ENCODE measurements at regions not wholly inside any gene's neighbourhood (a gene's known extent, or its start where the extent isn't known, plus 50 kb on each side); places are given as distances from the start of the nearest gene placed in this dataset.

DNA sequence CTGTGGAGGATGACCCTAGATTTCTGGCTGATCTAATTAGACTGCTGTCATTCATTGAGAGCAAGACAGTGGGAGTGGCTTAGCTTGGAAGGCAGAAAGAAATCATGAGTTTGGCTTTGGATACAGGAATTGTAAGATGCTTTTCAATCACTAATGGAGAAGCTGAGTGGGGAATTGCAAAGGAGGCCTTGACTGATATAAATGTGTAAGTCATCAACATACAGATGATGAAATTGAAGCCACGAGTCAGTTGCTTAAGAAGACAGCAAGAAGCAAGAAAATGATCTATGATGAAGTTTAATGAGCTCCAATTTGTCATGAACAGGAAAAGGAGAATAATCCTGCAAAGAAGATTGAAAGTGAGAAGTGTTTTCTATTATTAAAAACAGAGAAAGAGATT lies 136.7 kb upstream of the C1QTNF7 start:
- no peak overlapping the region for H3K4me3 ChIP-seq (ENCODE audit: low read depth, low read length)
- no peaks in the 10 kb centered on the region for H3K36me3 ChIP-seq
- no peaks in the 10 kb centered on the region for H3K27me3 ChIP-seq
- no peak for DNase-seq
- no peaks in the 10 kb centered on the region for H3K9me3 ChIP-seq
- H3K4me1 ChIP-seq = peaks cover 2% of the 10 kb centered on the region; the same call in 1 of the 2 replicates
- TF ChIP-seq, protein P1, sequence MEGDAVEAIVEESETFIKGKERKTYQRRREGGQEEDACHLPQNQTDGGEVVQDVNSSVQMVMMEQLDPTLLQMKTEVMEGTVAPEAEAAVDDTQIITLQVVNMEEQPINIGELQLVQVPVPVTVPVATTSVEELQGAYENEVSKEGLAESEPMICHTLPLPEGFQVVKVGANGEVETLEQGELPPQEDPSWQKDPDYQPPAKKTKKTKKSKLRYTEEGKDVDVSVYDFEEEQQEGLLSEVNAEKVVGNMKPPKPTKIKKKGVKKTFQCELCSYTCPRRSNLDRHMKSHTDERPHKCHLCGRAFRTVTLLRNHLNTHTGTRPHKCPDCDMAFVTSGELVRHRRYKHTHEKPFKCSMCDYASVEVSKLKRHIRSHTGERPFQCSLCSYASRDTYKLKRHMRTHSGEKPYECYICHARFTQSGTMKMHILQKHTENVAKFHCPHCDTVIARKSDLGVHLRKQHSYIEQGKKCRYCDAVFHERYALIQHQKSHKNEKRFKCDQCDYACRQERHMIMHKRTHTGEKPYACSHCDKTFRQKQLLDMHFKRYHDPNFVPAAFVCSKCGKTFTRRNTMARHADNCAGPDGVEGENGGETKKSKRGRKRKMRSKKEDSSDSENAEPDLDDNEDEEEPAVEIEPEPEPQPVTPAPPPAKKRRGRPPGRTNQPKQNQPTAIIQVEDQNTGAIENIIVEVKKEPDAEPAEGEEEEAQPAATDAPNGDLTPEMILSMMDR (IDR thresholded peaks at IDR 0.05; ENCODE audit: low read depth, low read length) = no peak

GRCh38 chr4:15293711-15294110 lies 134.1 kb upstream of the C1QTNF7 start:
- Histone ChIP-seq H3K4me3 (ENCODE audit: low read depth, low read length) (no peak overlapping the region), H3K9me3 (no peaks in the 10 kb centered on the region), H3K4me1 (peaks cover 5% of the 10 kb centered on the region; the same call in 1 of the 2 replicates), H3K27me3 (no peaks in the 10 kb centered on the region), H3K36me3 (no peaks in the 10 kb centered on the region)
- TF ChIP-seq, protein P1 (IDR thresholded peaks at IDR 0.05; ENCODE audit: low read depth, low read length) = no peak
- no peak for DNase-seq

GRCh38 chr4:15294202-15294601 lies 133.6 kb upstream of the C1QTNF7 start:
- Histone ChIP-seq H3K36me3 (no peaks in the 10 kb centered on the region), H3K9me3 (no peaks in the 10 kb centered on the region), H3K27me3 (no peaks in the 10 kb centered on the region), H3K4me1 (peaks cover 5% of the 10 kb centered on the region; the same call in 1 of the 2 replicates), H3K4me3 (ENCODE audit: low read depth, low read length) (no peak overlapping the region)
- peak; percentile 7 for DNase-seq
- TF ChIP-seq, protein P1 (IDR thresholded peaks at IDR 0.05; ENCODE audit: low read depth, low read length) = no peak

GRCh38 chr4:15294832-15295231 lies 133.0 kb upstream of the C1QTNF7 start:
- Histone ChIP-seq H3K4me1 (peaks cover 5% of the 10 kb centered on the region; the same call in 1 of the 2 replicates), H3K9me3 (no peaks in the 10 kb centered on the region), H3K4me3 (ENCODE audit: low read depth, low read length) (no peak overlapping the region), H3K27me3 (no peaks in the 10 kb centered on the region), H3K36me3 (no peaks in the 10 kb centered on the region)
- DNase-seq = no peak
- TF ChIP-seq, protein P1 (IDR thresholded peaks at IDR 0.05; ENCODE audit: low read depth, low read length) = no peak

- H3K4me1 ChIP-seq = peaks cover 5% of the 10 kb centered on the region; the same call in 1 of the 2 replicates
- TF ChIP-seq, protein P1 (IDR thresholded peaks at IDR 0.05; ENCODE audit: low read depth, low read length) = no peak
- peaks cover 4% of the 10 kb centered on the region; the same call in 1 of the 2 replicates for H3K27me3 ChIP-seq
- DNase-seq = peak; percentile 36
- H3K36me3 ChIP-seq = no peaks in the 10 kb centered on the region
- H3K9me3 ChIP-seq = no peaks in the 10 kb centered on the region
- H3K4me3 ChIP-seq (ENCODE audit: low read depth, low read length) = no peak overlapping the region
Observed at GRCh38 chr4:15295421-15296162, 132.2 kb upstream of the C1QTNF7 start.

GRCh38 chr4:15297344-15297743 lies 130.5 kb upstream of the C1QTNF7 start:
- TF ChIP-seq, protein P1 (IDR thresholded peaks at IDR 0.05; ENCODE audit: low read depth, low read length) = no peak
- no peaks in the 10 kb centered on the region for H3K36me3 ChIP-seq
- no peak for DNase-seq
- peaks cover 6% of the 10 kb centered on the region; the same call in 1 of the 2 replicates for H3K27me3 ChIP-seq
- peaks cover 5% of the 10 kb centered on the region; the same call in 1 of the 2 replicates for H3K4me1 ChIP-seq
- H3K4me3 ChIP-seq (ENCODE audit: low read depth, low read length) = no peak overlapping the region
- H3K9me3 ChIP-seq = no peaks in the 10 kb centered on the region
